ENCODE measurements at regions not wholly inside any gene's neighbourhood (a gene's known extent, or its start where the extent isn't known, plus 50 kb on each side); places are given as distances from the start of the nearest gene placed in this dataset.

- TF ChIP-seq POLR2A (IDR thresholded peaks at IDR 0.05; ENCODE audit: low read length), result no peak
- no peak for TF ChIP-seq GATA1 (IDR thresholded peaks at IDR 0.05; ENCODE audit: low read depth, low read length)
Observed at GRCh38 chr2:75310876-75311275, 111.6 kb upstream of the TACR1 start.

All from erythroblast (primary cell).